ENCODE measurements at regions not wholly inside any gene's neighbourhood (a gene's known extent, or its start where the extent isn't known, plus 50 kb on each side); places are given as distances from the start of the nearest gene placed in this dataset.

DNA sequence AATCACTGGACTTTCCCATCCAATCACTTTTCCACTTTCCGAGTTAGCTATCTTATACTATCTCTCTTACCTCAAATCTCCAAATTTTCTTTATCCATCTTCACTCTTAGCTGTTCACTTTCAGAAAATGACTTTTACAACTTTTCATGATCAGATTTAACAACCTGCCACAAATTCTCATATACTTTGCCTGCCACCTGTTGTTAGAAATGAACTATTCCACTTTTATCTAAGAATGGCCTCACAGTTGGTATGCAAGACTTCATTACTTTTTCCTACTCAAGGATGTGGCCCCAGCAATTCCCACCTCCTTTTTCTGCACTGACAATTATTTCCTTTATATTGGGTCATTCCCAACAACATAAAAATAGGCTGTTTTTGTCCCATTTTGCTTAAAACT lies 93.6 kb upstream of the DEPDC1 start:
- no peak overlapping the region for H3K27ac ChIP-seq
- no peak overlapping the region for H3K4me3 ChIP-seq
- 72 to 90% methylated on average over 1 of the region's 1 CpG for WGBS, 2 donors
- no peak for DNase-seq
- H3K27me3 ChIP-seq: no peaks in the 10 kb centered on the region
- intact Hi-C loops (cut with DNase I; ENCODE audit: low total_unique reads): no loop called here
- TF ChIP-seq, protein P1, sequence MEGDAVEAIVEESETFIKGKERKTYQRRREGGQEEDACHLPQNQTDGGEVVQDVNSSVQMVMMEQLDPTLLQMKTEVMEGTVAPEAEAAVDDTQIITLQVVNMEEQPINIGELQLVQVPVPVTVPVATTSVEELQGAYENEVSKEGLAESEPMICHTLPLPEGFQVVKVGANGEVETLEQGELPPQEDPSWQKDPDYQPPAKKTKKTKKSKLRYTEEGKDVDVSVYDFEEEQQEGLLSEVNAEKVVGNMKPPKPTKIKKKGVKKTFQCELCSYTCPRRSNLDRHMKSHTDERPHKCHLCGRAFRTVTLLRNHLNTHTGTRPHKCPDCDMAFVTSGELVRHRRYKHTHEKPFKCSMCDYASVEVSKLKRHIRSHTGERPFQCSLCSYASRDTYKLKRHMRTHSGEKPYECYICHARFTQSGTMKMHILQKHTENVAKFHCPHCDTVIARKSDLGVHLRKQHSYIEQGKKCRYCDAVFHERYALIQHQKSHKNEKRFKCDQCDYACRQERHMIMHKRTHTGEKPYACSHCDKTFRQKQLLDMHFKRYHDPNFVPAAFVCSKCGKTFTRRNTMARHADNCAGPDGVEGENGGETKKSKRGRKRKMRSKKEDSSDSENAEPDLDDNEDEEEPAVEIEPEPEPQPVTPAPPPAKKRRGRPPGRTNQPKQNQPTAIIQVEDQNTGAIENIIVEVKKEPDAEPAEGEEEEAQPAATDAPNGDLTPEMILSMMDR (IDR thresholded peaks at IDR 0.05): no peak
- no peak for TF ChIP-seq POLR2A (IDR thresholded peaks at IDR 0.05)
- H3K4me1 ChIP-seq: no peaks in the 10 kb centered on the region
- H3K9me3 ChIP-seq: no peaks in the 10 kb centered on the region
- no peaks in the 10 kb centered on the region for H3K36me3 ChIP-seq (ENCODE audit: low read depth, missing control alignments)

DNA sequence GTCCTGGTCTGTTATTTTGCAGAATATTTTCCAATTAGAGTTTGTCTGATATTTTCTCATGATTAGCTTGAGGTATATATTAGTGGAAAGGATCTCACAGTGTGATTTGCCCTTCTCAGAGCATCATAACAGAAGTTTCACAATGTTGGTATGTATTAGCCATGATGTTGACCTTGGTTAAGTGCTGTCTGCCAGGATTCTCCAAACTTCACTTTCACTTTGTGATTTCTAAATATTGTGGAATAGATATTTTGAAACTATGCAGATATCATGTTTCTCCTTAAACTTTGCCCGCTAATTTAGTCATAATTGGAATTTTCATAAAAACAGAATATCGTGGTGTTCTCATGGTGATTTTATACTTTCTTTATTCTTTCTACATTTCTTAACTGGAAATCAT lies 98.0 kb upstream of the DEPDC1 start:
- TF ChIP-seq, protein P1 (IDR thresholded peaks at IDR 0.05): no peak
- no peak for TF ChIP-seq POLR2A (IDR thresholded peaks at IDR 0.05)
- H3K27ac ChIP-seq: no peak overlapping the region
- H3K27me3 ChIP-seq: no peaks in the 10 kb centered on the region
- no peak overlapping the region for H3K4me3 ChIP-seq
- no peaks in the 10 kb centered on the region for H3K36me3 ChIP-seq (ENCODE audit: low read depth, missing control alignments)
- no peaks in the 10 kb centered on the region for H3K9me3 ChIP-seq
- H3K4me1 ChIP-seq: no peaks in the 10 kb centered on the region
- WGBS, 2 donors: 68 to 84% methylated on average over 2 of the region's 2 CpGs
- DNase-seq: no peak
- intact Hi-C loops (cut with DNase I; ENCODE audit: low total_unique reads): no loop called here

DNA sequence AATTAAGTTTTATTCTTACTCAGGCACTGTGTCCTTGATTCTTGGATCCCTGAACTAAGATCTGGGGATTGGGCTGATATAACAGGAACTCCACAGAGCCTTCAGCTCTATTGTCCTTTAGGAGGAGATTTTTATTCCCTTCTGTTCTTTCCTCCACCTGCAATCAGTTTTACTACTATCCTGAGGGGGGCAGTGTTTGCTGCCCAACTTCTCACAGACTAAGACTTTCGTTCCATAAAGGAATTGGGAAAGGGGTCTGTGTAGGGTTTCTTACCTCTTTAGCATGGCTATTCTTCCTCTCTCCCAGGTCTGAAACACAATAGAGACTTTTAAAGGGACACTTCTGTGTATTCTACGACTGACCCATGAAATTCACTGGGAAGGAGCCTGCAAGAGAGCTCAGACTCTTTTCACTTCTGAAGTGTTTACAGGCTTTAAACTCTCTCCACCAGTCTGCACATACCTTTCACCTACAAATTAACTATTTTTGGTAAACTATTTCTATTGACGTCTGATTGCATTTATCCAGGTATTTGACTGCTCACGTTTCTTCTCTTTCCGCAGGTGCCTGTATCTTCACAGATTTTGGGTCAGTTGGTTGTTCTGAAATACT lies 103.3 kb upstream of the DEPDC1 start:
- WGBS, 2 donors: 36 to 40% methylated on average over 5 of the region's 5 CpGs
- DNase-seq: peak; percentile 31
- Histone ChIP-seq H3K9me3 (no peaks in the 10 kb centered on the region), H3K27ac (no peak overlapping the region), H3K4me3 (no peak overlapping the region), H3K36me3 (ENCODE audit: low read depth, missing control alignments) (no peaks in the 10 kb centered on the region), H3K27me3 (no peaks in the 10 kb centered on the region), H3K4me1 (no peaks in the 10 kb centered on the region)
- intact Hi-C loops (cut with DNase I; ENCODE audit: low total_unique reads): no loop called here
- TF ChIP-seq, protein P1 (IDR thresholded peaks at IDR 0.05): peak; percentile 29 to 57 (median 43)
- TF ChIP-seq POLR2A (IDR thresholded peaks at IDR 0.05): no peak

DNA sequence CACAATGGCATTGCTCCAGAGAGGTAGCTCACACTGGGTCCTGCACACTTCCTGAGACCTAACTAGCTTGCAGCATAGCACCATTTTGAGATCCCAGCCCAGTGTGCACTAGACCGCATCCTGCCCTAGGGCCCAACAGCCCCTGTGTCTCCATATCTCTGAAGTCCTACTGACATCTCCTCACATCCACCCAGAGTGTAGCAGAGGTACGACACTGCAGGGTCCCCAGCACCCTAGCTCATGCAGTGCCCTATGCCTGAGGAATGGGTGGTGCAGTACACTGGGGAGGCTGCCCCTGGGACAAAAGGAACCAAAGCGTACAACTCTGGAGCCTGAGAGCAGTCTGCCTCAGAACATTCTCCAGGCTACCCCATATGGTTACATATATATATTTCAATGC lies 111.4 kb upstream of the DEPDC1 start:
- TF ChIP-seq, protein P1 (IDR thresholded peaks at IDR 0.05): no peak
- no peak for TF ChIP-seq POLR2A (IDR thresholded peaks at IDR 0.05)
- no peaks in the 10 kb centered on the region for H3K4me1 ChIP-seq
- no peak for DNase-seq
- no peak overlapping the region for H3K27ac ChIP-seq
- WGBS, 2 donors: 92% methylated on average over 3 of the region's 3 CpGs
- H3K27me3 ChIP-seq: no peaks in the 10 kb centered on the region
- H3K36me3 ChIP-seq (ENCODE audit: low read depth, missing control alignments): no peaks in the 10 kb centered on the region
- intact Hi-C loops (cut with DNase I; ENCODE audit: low total_unique reads): no loop called here
- no peak overlapping the region for H3K4me3 ChIP-seq
- no peaks in the 10 kb centered on the region for H3K9me3 ChIP-seq

GRCh38 chr1:68615312-68615711 lies 118.4 kb upstream of the DEPDC1 start:
- Histone ChIP-seq H3K4me3 (no peak overlapping the region), H3K27me3 (no peaks in the 10 kb centered on the region), H3K36me3 (ENCODE audit: low read depth, missing control alignments) (no peaks in the 10 kb centered on the region), H3K9me3 (no peaks in the 10 kb centered on the region), H3K27ac (no peak overlapping the region), H3K4me1 (no peaks in the 10 kb centered on the region)
- intact Hi-C loops (cut with DNase I; ENCODE audit: low total_unique reads): no loop called here
- no peak for DNase-seq
- WGBS, 2 donors: 77 to 79% methylated on average over 4 of the region's 4 CpGs
- TF ChIP-seq, protein P1 (IDR thresholded peaks at IDR 0.05): no peak
- no peak for TF ChIP-seq POLR2A (IDR thresholded peaks at IDR 0.05)
